ENCODE measurements at regions not wholly inside any gene's neighbourhood (a gene's known extent, or its start where the extent isn't known, plus 50 kb on each side); places are given as distances from the start of the nearest gene placed in this dataset.

DNA sequence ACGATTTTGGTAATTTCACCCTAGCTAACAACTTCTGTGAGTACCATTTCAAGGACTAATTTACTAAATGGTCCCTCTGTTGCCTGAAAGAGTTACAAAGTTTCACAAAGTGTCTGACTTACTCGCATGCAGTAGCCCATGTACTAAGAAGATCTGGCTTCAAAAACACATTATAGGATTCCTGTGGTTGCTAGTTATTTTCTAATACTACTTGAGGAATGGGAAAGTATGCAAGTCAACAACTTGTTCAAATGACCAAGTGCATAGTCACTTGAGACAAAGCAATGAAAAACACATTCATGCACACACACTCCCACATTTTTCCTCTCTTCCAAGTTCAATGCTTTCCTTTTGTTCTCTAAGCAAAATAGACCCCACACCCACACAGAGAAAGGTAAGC, 219.7 kb upstream of the TMPO start:
- TF ChIP-seq, protein P1, sequence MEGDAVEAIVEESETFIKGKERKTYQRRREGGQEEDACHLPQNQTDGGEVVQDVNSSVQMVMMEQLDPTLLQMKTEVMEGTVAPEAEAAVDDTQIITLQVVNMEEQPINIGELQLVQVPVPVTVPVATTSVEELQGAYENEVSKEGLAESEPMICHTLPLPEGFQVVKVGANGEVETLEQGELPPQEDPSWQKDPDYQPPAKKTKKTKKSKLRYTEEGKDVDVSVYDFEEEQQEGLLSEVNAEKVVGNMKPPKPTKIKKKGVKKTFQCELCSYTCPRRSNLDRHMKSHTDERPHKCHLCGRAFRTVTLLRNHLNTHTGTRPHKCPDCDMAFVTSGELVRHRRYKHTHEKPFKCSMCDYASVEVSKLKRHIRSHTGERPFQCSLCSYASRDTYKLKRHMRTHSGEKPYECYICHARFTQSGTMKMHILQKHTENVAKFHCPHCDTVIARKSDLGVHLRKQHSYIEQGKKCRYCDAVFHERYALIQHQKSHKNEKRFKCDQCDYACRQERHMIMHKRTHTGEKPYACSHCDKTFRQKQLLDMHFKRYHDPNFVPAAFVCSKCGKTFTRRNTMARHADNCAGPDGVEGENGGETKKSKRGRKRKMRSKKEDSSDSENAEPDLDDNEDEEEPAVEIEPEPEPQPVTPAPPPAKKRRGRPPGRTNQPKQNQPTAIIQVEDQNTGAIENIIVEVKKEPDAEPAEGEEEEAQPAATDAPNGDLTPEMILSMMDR (IDR thresholded peaks at IDR 0.05), result no peak
- TF ChIP-seq POLR2AphosphoS5 (IDR thresholded peaks at IDR 0.05), result no peak
- no peak for TF ChIP-seq POLR2A (IDR thresholded peaks at IDR 0.05)
